Ovary (tissue), 3 donors: ENCODE measurements at regions not wholly inside any gene's neighbourhood (a gene's known extent, or its start where the extent isn't known, plus 50 kb on each side); places are given as distances from the start of the nearest gene placed in this dataset.
"Not testable (repeated sequence)": the region's sequence is repeated elsewhere in the genome, so short reads cannot be mapped to it uniquely, and the experiment has no call there.

ENCODE experiments used
- CTCF ChIP-seq, 3 donors: fragments of 450-650 bp in 2 of 3; fragments of 200-600 bp in 1 of 3; IDR thresholded peaks; one replicate each; pipeline versions ENCODE4 v1.5.1 to v1.8.0; 2016 to 2022; ENCODE audit warnings: antibody characterized with exemption in 3 of 3, mild to moderate bottlenecking in 1 of 3
- EP300 ChIP-seq: sonication (generic); formaldehyde crosslinking; IDR thresholded peaks from one replicate; pipeline ENCODE4 v1.6.1; 2017; ENCODE audit warnings: antibody characterized with exemption
- POLR2A ChIP-seq: fragments of 450-650 bp; IDR thresholded peaks from one replicate; pipeline ENCODE4 v1.6.1; 2017; ENCODE audit warnings: antibody characterized with exemption, mild to moderate bottlenecking, moderate library complexity
- donor health status: DM: no; HTN: no; CAD: no.

GRCh38 chr1:120534361-120535047 lies 119.7 kb downstream of the NBPF8 start:
- TF ChIP-seq CTCF (IDR thresholded peaks at IDR 0.05); POLR2A; EP300: not testable (repeated sequence)
